ENCODE measurements at regions not wholly inside any gene's neighbourhood (a gene's known extent, or its start where the extent isn't known, plus 50 kb on each side); places are given as distances from the start of the nearest gene placed in this dataset.

GRCh38 chr5:57906671-57907070 lies 424.1 kb upstream of the ACTBL2 start:
- no peak overlapping the region for H3K4me3 ChIP-seq
- H3K9me3 ChIP-seq: no peaks in the 10 kb centered on the region
- DNase-seq: no peak
- TF ChIP-seq POLR2A (IDR thresholded peaks at IDR 0.05) (no peak), POLR2AphosphoS5 (IDR thresholded peaks at IDR 0.05) (no peak), EP300 (IDR thresholded peaks at IDR 0.05) (no peak)
- TF ChIP-seq, protein P1, sequence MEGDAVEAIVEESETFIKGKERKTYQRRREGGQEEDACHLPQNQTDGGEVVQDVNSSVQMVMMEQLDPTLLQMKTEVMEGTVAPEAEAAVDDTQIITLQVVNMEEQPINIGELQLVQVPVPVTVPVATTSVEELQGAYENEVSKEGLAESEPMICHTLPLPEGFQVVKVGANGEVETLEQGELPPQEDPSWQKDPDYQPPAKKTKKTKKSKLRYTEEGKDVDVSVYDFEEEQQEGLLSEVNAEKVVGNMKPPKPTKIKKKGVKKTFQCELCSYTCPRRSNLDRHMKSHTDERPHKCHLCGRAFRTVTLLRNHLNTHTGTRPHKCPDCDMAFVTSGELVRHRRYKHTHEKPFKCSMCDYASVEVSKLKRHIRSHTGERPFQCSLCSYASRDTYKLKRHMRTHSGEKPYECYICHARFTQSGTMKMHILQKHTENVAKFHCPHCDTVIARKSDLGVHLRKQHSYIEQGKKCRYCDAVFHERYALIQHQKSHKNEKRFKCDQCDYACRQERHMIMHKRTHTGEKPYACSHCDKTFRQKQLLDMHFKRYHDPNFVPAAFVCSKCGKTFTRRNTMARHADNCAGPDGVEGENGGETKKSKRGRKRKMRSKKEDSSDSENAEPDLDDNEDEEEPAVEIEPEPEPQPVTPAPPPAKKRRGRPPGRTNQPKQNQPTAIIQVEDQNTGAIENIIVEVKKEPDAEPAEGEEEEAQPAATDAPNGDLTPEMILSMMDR (IDR thresholded peaks at IDR 0.05): no peak
- no peaks in the 10 kb centered on the region for H3K36me3 ChIP-seq
- H3K4me1 ChIP-seq: no peaks in the 10 kb centered on the region
- WGBS, 5 donors: 79 to 90% (median 85%) methylated on average over 6 of the region's 6 CpGs
- H3K27ac ChIP-seq: no peak overlapping the region
- H3K27me3 ChIP-seq: no peaks in the 10 kb centered on the region
- intact Hi-C loops (cut with DNase I; ENCODE audit: low total_unique reads): no loop called here

DNA sequence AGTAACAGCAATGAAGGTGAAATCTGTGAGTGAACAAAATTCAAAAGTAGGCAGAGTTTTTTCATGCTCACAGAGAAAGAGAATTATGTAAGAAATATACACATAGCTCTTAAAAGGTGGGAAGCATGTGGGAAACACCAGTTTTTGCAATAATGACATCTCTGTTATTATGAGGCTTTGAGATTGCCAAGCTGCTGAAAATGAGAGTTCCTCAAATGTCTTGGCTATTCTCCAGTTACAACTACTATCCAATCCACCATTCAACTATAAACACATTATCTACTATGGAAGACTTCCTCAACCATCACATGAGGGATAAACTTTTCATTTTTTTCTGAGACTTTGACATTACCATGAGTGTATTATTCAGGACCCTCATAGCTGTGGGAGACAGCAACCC lies 420.8 kb upstream of the ACTBL2 start:
- intact Hi-C loops (cut with DNase I; ENCODE audit: low total_unique reads): no loop called here

GRCh38 chr5:57902095-57902494 lies 419.5 kb upstream of the ACTBL2 start:
- intact Hi-C loops (cut with DNase I; ENCODE audit: low total_unique reads): no loop called here
- no peak overlapping the region for H3K27ac ChIP-seq
- H3K36me3 ChIP-seq: no peaks in the 10 kb centered on the region
- no peak for DNase-seq
- H3K9me3 ChIP-seq: no peaks in the 10 kb centered on the region
- no peak overlapping the region for H3K4me3 ChIP-seq
- no peaks in the 10 kb centered on the region for H3K27me3 ChIP-seq
- TF ChIP-seq EP300 (IDR thresholded peaks at IDR 0.05) (no peak), POLR2AphosphoS5 (IDR thresholded peaks at IDR 0.05) (no peak), POLR2A (IDR thresholded peaks at IDR 0.05) (no peak)
- TF ChIP-seq, protein P1 (IDR thresholded peaks at IDR 0.05): no peak
- WGBS, 5 donors: 60 to 76% (median 68%) methylated on average over 2 of the region's 2 CpGs
- H3K4me1 ChIP-seq: peaks cover 0 to 5% (median 0%) of the 10 kb centered on the region in 4 donors

More for the DNA sequence above, 420.8 kb upstream of the ACTBL2 start:
- Histone ChIP-seq H3K4me1 (peaks cover 0 to 5% (median 0%) of the 10 kb centered on the region in 4 donors), H3K4me3 (no peak overlapping the region), H3K27me3 (no peaks in the 10 kb centered on the region), H3K9me3 (no peaks in the 10 kb centered on the region), H3K27ac (no peak overlapping the region), H3K36me3 (no peaks in the 10 kb centered on the region)
- DNase-seq: no peak
- TF ChIP-seq EP300 (IDR thresholded peaks at IDR 0.05) (no peak), POLR2AphosphoS5 (IDR thresholded peaks at IDR 0.05) (no peak)
- TF ChIP-seq, protein P1 (IDR thresholded peaks at IDR 0.05): no peak

DNA sequence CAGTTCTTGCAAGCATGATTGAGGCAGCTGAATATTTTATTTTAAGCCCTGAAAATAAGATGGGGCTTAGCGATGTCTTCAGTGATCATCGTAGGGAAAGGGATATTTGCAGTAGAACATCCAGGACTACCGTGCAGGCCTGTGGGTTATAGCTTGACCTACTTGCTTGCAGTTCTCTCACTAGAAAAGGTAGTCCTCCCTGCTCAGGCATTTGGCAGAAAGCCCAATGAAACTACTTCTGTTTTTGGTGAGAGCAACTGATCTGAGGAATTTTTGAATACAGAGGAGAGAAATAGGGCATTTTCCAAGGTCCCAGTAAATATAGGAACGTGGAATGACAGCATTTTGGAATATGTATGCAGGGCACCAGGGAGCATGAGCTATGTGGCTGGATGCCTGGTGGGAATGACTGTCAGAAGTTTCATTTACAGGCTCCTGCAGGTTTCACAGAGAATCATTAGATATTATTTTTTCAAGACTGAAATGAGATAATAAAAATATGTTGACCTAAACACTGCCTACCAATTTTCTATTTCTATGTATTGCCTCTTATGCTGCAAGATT lies 417.9 kb upstream of the ACTBL2 start:
- no peak for TF ChIP-seq POLR2AphosphoS5 (IDR thresholded peaks at IDR 0.05)
- TF ChIP-seq POLR2A (IDR thresholded peaks at IDR 0.05): no peak
- TF ChIP-seq EP300 (IDR thresholded peaks at IDR 0.05): no peak
- TF ChIP-seq, protein P1 (IDR thresholded peaks at IDR 0.05): no peak
- peak in 1 of 2 donors; percentile 43 for DNase-seq
- intact Hi-C loops (cut with DNase I; ENCODE audit: low total_unique reads): no loop called here
- WGBS, 5 donors: 38 to 56% (median 48%) methylated on average over 4 of the region's 4 CpGs
- H3K36me3 ChIP-seq: no peaks in the 10 kb centered on the region
- H3K27me3 ChIP-seq: no peaks in the 10 kb centered on the region
- H3K4me1 ChIP-seq: peaks cover 0 to 5% (median 0%) of the 10 kb centered on the region in 4 donors
- no peak overlapping the region for H3K27ac ChIP-seq
- no peak overlapping the region for H3K4me3 ChIP-seq
- no peaks in the 10 kb centered on the region for H3K9me3 ChIP-seq

All from stomach (tissue), 8 donors.